ENCODE measurements at regions not wholly inside any gene's neighbourhood (a gene's known extent, or its start where the extent isn't known, plus 50 kb on each side); places are given as distances from the start of the nearest gene placed in this dataset.

GRCh38 chr3:66133050-66133757 lies 87.6 kb upstream of the SLC25A26 start:
- DNase-seq = no peak

- DNase-seq = no peak
Measured at GRCh38 chr3:66128623-66129022, 89.9 kb upstream of the MAGI1 start.

- DNase-seq = no peak
Measured at GRCh38 chr3:66121318-66121717, 82.6 kb upstream of the MAGI1 start.

- no peak for DNase-seq
Measured at GRCh38 chr3:66115858-66116654, 77.3 kb upstream of the MAGI1 start.

- no peak for DNase-seq
Measured at GRCh38 chr3:66113542-66113941, 74.8 kb upstream of the MAGI1 start.

- no peak for DNase-seq
Measured at GRCh38 chr3:66110840-66111239, 72.1 kb upstream of the MAGI1 start.

- DNase-seq = no peak
Measured at GRCh38 chr3:66107855-66108254, 69.1 kb upstream of the MAGI1 start.

GRCh38 chr3:66106788-66107187 lies 68.1 kb upstream of the MAGI1 start:
- DNase-seq = no peak

GRCh38 chr3:66104535-66104934 lies 65.8 kb upstream of the MAGI1 start:
- DNase-seq = no peak

- no peak for DNase-seq
Measured at GRCh38 chr3:66103729-66104128, 65.0 kb upstream of the MAGI1 start.

- no peak for DNase-seq
Measured at GRCh38 chr3:66101901-66102300, 63.2 kb upstream of the MAGI1 start.

GRCh38 chr3:66099541-66100065 lies 60.9 kb upstream of the MAGI1 start:
- DNase-seq = no peak

- DNase-seq = no peak
Measured at GRCh38 chr3:66098436-66098835, 59.7 kb upstream of the MAGI1 start.

- DNase-seq = no peak
Measured at GRCh38 chr3:66097647-66098046, 58.9 kb upstream of the MAGI1 start.

GRCh38 chr3:66095295-66096001 lies 56.7 kb upstream of the MAGI1 start:
- no peak for DNase-seq

GRCh38 chr3:66093981-66094380 lies 55.3 kb upstream of the MAGI1 start:
- DNase-seq = no peak

GRCh38 chr3:66092175-66092995 lies 53.7 kb upstream of the MAGI1 start:
- no peak for DNase-seq
